ENCODE measurements at regions not wholly inside any gene's neighbourhood (a gene's known extent, or its start where the extent isn't known, plus 50 kb on each side); places are given as distances from the start of the nearest gene placed in this dataset.
"Not testable (repeated sequence)": the region's sequence is repeated elsewhere in the genome, so short reads cannot be mapped to it uniquely, and the experiment has no call there.

DNA sequence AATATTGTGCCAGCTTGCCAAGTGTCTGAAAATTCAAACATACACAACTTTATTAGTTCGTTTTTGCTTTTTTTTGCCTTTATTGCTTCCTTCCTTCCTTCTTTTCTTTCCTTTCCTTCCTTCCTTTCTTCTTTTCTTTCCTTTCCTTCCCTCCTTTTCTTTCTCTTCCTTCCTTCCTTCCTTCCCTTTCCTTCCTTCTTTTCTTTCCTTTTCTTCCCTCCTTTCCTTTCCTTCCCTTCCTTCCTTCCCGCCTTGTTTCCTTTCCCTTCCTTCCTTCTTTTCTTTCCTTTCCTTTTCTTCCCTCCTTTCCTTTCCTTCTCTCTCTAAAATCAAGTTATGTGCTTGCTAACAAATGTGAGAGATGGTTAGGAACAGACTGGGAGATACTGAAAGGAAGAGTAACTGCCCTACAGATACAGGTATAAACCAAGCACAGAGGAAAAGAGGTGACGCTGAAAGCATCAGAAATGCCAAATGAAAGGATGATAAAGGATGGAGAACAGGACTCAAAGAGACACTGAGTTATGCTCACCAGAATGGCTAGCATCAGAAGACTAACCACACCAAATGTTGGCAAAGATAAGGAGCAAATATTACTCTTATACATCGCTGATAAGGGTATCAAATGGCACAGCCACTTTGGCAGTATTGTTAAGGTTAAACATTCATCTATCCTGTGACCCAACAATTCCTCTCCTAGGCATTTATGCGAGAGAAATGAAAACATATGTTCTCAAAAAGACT, 151.6 kb downstream of the MREG start:
- TF ChIP-seq, protein P1, sequence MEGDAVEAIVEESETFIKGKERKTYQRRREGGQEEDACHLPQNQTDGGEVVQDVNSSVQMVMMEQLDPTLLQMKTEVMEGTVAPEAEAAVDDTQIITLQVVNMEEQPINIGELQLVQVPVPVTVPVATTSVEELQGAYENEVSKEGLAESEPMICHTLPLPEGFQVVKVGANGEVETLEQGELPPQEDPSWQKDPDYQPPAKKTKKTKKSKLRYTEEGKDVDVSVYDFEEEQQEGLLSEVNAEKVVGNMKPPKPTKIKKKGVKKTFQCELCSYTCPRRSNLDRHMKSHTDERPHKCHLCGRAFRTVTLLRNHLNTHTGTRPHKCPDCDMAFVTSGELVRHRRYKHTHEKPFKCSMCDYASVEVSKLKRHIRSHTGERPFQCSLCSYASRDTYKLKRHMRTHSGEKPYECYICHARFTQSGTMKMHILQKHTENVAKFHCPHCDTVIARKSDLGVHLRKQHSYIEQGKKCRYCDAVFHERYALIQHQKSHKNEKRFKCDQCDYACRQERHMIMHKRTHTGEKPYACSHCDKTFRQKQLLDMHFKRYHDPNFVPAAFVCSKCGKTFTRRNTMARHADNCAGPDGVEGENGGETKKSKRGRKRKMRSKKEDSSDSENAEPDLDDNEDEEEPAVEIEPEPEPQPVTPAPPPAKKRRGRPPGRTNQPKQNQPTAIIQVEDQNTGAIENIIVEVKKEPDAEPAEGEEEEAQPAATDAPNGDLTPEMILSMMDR (IDR thresholded peaks at IDR 0.05), result no peak
- Mint-ChIP-seq H3K27me3 (ENCODE audit: low read depth, poor library complexity) (peaks cover 7% of the 10 kb centered on the region), H3K36me3 (ENCODE audit: low read depth) (no peaks in the 10 kb centered on the region), H3K27ac (no peak overlapping the region), H3K4me1 (peaks cover 54% of the 10 kb centered on the region), H3K9me3 (peaks cover 9% of the 10 kb centered on the region), H3K4me3 (no peak overlapping the region)
- no peak for DNase-seq

DNA sequence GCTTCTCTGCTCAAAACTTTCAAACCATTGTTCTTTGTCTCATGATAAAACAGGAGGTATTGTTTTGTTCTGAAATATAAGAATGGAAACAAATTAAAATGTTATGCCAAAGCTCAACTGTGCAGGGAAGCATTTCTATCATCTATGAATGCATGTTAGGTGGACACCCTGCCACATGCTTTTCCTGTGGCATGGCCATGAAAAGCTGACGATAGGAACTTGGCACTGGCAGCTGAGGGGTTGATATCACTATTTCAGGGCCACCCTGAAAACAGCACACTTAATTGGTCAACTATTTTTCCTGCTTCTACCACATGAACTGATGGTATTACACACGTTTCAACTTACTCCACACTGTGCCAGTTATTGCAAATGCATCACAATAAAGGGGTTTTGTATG, 157.3 kb downstream of the MREG start:
- no peak overlapping the region for H3K4me3 Mint-ChIP-seq
- H3K4me1 Mint-ChIP-seq, result peaks cover 6% of the 10 kb centered on the region
- H3K9me3 Mint-ChIP-seq, result peaks cover 37% of the 10 kb centered on the region
- H3K27ac Mint-ChIP-seq, result no peak overlapping the region
- H3K36me3 Mint-ChIP-seq (ENCODE audit: low read depth), result peaks cover 6% of the 10 kb centered on the region
- no peak for DNase-seq
- TF ChIP-seq, protein P1 (IDR thresholded peaks at IDR 0.05), result no peak
- peaks cover 4% of the 10 kb centered on the region for H3K27me3 Mint-ChIP-seq (ENCODE audit: low read depth, poor library complexity)

DNA sequence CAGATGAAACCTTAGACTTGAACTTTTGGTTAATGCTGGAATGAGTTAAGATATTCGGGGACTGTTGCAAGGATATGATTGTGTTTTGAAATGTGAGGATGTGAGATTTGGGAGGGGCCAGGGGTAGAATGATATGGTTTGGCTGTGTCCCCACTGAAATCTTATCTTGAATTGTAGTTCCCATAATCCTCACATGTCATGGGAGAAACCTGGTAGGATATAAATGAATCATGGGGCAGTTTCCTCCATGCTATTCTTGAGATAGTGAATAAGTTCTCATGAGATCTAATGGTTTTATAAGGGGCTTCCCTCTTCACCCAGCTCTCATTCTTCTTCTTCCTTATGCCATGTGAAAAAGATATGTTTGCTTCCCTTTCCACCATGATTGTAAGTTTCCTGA, 158.0 kb downstream of the MREG start:
- H3K27ac Mint-ChIP-seq, result not testable (repeated sequence)

DNA sequence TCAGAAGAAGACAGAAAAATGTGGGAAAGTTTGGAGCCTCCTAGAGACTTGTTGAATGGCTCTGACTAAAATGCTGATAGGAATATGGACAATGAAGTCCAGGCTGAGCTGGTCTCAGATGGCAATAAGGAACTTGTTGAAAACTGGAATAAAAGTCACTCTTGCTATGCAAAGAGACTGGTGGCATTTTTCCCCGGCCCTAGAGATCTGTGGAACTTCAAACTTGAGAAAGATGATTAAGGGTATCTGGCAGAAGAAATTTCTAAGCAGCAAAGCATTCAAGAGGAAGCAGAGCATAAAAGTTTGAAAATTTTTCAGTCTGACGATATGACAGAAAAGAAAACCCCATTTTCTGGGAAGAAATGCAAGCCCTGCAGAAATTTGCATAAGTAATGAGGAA, 159.3 kb downstream of the MREG start:
- no peaks in the 10 kb centered on the region for H3K4me1 Mint-ChIP-seq
- no peak overlapping the region for H3K4me3 Mint-ChIP-seq
- no peak for DNase-seq
- H3K9me3 Mint-ChIP-seq, result peaks cover 28% of the 10 kb centered on the region
- TF ChIP-seq, protein P1 (IDR thresholded peaks at IDR 0.05), result no peak
- peaks cover 6% of the 10 kb centered on the region for H3K36me3 Mint-ChIP-seq (ENCODE audit: low read depth)
- H3K27me3 Mint-ChIP-seq (ENCODE audit: low read depth, poor library complexity), result no peaks in the 10 kb centered on the region
- H3K27ac Mint-ChIP-seq, result no peak overlapping the region

More for the DNA sequence above, 158.0 kb downstream of the MREG start:
- not testable (repeated sequence) for H3K36me3 Mint-ChIP-seq (ENCODE audit: low read depth); DNase-seq; H3K27me3 Mint-ChIP-seq (ENCODE audit: low read depth, poor library complexity); H3K4me3 Mint-ChIP-seq; H3K4me1 Mint-ChIP-seq
- peaks cover 37% of the 10 kb centered on the region for H3K9me3 Mint-ChIP-seq

DNA sequence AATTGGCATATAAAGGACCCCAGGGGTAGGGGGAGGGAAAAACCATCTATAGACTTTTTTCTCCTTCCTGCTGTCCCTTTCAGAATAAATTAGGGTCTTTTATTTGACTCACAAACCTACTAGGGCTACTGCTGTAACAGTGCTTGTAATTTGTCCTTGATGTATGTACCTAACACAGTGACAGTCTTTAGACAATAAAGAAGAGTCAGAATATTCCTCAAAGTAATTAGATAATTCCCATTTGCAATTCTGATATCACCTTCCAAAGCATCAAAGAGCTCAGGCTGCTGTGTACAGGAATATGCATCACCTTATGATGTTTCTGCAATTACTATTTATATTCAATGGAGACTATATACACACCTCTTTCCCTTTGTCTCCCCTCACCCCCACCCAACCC, 161.7 kb downstream of the MREG start:
- Mint-ChIP-seq H3K4me1 (peaks cover 11% of the 10 kb centered on the region), H3K9me3 (peaks cover 28% of the 10 kb centered on the region), H3K27me3 (ENCODE audit: low read depth, poor library complexity) (no peaks in the 10 kb centered on the region), H3K4me3 (no peak overlapping the region), H3K36me3 (ENCODE audit: low read depth) (peaks cover 6% of the 10 kb centered on the region), H3K27ac (no peak overlapping the region)
- TF ChIP-seq, protein P1 (IDR thresholded peaks at IDR 0.05), result no peak
- DNase-seq, result no peak

DNA sequence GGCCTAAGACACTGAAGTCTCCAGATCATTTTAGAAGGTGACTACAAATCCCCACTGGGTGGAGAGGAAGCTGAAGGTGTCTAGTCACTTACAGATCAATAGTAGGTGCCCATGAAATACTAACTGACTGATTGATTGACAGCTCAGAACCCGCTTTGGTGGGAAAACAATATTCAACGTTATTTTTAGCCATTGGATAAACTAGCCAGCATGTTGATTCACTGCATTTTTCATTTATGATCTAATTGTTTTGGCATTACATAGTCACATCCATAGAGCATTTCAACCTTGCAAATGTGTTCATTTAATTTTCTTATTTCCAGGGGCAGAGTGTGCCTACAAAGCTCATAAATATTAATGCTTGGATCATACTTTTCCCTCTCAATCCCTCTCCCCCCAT, 162.3 kb downstream of the MREG start:
- TF ChIP-seq, protein P1 (IDR thresholded peaks at IDR 0.05), result no peak
- Mint-ChIP-seq H3K4me3 (no peak overlapping the region), H3K27ac (peak overlapping the region; percentile 25), H3K36me3 (ENCODE audit: low read depth) (peaks cover 6% of the 10 kb centered on the region), H3K9me3 (peaks cover 28% of the 10 kb centered on the region), H3K4me1 (peaks cover 14% of the 10 kb centered on the region), H3K27me3 (ENCODE audit: low read depth, poor library complexity) (no peaks in the 10 kb centered on the region)
- DNase-seq, result no peak

Data from nephron progenitor cell (in vitro differentiated cells).